Lower leg skin (tissue), 3 donors: ENCODE measurements at regions not wholly inside any gene's neighbourhood (a gene's known extent, or its start where the extent isn't known, plus 50 kb on each side); places are given as distances from the start of the nearest gene placed in this dataset.

Experiments
- CTCF ChIP-seq, 3 donors: fragments of 450-650 bp; IDR thresholded peaks; one replicate each; pipeline ENCODE4 v1.5.1; 2016; ENCODE audit warnings: antibody characterized with exemption in 3 of 3, mild to moderate bottlenecking in 3 of 3, moderate library complexity in 2 of 3
- POLR2A ChIP-seq, 2 donors: fragments of 450-650 bp; IDR thresholded peaks; one replicate each; pipeline ENCODE4 v1.6.1; 2016 to 2017; ENCODE audit warnings: antibody characterized with exemption in 2 of 2, mild to moderate bottlenecking in 1 of 2, moderate library complexity in 1 of 2

- TF ChIP-seq CTCF (IDR thresholded peaks at IDR 0.05) = no peak
- TF ChIP-seq POLR2A (IDR thresholded peaks at IDR 0.05) = no peak
Measured at GRCh38 chr9:118128313-118128712, 424.1 kb downstream of the TLR4 start.
